ENCODE measurements at regions not wholly inside any gene's neighbourhood (a gene's known extent, or its start where the extent isn't known, plus 50 kb on each side); places are given as distances from the start of the nearest gene placed in this dataset.

DNA sequence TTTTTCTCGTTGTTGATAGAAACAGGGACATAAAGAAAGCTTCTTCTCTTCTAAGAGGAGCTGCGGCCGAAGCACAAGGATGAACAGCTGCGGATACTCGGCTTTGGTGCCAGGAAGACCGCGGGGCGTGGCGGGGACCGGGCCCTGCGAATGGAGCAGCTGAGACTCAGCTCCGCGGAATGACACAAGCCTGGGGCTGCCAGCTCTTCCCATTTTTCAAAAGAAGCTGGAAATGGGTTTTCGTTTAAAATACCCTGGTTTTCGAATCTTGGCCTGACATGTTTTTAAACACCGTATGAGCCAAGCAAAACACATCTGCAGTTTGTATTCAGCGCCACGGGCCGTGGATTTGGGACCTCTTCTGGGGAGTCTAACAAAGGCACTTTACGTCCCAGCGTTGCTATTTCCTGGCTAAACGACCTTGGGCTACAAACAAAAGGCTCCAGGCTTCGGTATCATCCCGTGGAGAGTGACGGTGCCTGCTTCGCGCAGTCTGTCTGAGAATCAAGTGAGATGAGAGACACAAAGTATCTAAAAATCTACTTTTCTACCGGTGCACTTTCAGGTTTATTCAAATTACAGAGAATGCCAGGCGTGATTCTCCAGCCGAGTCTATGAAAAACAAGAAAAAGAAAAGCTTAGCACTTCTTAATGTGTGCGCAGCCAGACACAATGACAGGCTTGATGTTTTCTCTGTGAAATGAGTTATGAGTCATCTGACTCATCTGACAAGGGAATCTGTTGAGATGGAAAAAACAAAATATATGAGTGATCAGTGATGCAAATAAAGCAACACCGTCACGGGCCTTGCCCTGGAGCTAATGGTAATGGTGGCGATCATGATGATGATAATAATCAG, 114.0 kb upstream of the TMEM132D start:
- DNase-seq (ENCODE audit: low spot score) = no peak

DNA sequence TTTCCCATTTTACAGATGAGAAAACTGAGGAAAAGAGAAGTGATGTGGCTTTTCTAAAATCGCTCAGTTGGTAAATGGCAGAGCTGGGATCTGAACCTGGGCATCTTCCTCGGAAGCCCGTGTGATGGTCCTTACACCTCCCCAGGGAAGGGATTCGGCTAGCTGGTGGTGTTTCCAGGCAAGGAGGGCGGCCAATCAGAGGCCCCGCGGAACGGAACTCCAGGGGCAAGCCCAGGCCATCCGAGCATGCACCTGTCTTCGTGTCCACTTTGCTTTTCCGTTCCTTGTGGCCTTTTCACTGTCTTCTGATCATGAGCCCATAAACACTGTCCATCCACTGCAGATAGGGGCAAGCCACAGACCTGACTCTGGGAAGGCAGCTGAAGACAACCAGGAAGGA, 114.8 kb upstream of the TMEM132D start:
- no peak for DNase-seq (ENCODE audit: low spot score)

GRCh38 chr12:130026608-130027176, 122.9 kb upstream of the TMEM132D start:
- no peak for DNase-seq (ENCODE audit: low spot score)

GRCh38 chr12:130027798-130028197, 124.0 kb upstream of the TMEM132D start:
- DNase-seq (ENCODE audit: low spot score) = no peak

- no peak for DNase-seq (ENCODE audit: low spot score)
These were observed 125.3 kb upstream of the TMEM132D start for GRCh38 chr12:130029151-130029550.

DNA sequence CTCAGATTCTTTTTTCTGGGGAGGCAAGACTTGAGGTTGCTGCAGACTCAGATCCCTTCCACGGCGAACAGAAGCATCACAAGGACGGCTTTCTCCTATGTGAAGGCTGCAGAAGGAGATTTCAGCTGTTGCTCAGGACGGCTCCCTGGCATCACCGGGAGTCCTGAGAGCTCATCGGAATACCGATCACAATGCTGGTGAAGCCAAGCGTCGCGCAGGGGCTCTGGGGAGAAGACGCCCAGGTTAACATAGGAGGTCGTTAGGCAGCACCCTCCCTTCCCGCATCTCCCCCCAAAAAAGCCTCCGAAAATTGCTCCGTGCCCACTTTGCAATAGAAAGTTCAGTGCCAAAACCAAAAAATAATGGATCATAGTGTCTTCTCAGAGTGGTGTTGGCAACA, 127.2 kb upstream of the TMEM132D start:
- DNase-seq (ENCODE audit: low spot score) = no peak

- DNase-seq (ENCODE audit: low spot score) = peak; percentile 28
These were observed 127.9 kb upstream of the TMEM132D start for GRCh38 chr12:130031571-130032189.

GRCh38 chr12:130041983-130042812, 120.1 kb upstream of the FZD10 start:
- DNase-seq (ENCODE audit: low spot score) = no peak

- no peak for DNase-seq (ENCODE audit: low spot score)
These were observed 118.4 kb upstream of the FZD10 start for GRCh38 chr12:130043685-130044406.

GRCh38 chr12:130044991-130045621, 117.2 kb upstream of the FZD10 start:
- DNase-seq (ENCODE audit: low spot score) = no peak

GRCh38 chr12:130049666-130050065, 112.6 kb upstream of the FZD10 start:
- no peak for DNase-seq (ENCODE audit: low spot score)

GRCh38 chr12:130051900-130052299, 110.4 kb upstream of the FZD10 start:
- no peak for DNase-seq (ENCODE audit: low spot score)

DNA sequence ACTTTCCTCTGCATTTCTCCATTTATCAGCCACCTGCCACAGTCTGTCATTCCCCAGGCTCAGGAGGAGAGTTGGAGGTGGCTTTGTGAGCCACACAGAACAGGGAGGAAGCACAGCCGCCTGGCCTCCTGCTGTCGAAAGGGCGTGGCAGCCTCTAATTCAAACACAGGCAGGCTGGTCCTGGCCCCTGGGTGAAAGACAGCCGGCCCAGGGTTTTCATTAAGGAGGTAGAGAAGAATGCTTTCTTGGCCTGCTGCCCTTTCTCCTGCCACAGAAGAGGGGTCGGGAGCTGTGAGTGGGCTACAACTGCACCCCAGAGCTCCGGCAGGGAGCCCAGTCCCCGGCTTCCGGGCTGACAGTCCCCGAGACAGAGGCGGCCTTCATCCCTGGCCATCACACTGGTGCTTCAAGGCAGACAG, 108.6 kb upstream of the FZD10 start:
- DNase-seq (ENCODE audit: low spot score) = no peak

DNA sequence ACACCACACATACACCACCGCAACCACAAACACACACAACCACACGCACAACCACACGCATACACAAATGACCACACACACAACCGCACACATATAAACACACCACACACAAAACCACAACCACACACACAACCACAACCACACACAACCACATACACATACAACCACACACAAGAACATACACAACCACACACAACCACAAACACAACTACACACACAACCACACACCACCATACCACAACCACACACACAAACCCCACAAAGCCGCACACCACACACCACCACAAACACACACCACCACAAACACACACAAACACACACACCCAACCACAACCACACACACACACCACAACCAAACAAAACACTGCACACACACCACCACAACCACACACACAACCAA, 107.5 kb upstream of the FZD10 start:
- DNase-seq (ENCODE audit: low spot score) = no peak

GRCh38 chr12:130058926-130059472, 103.3 kb upstream of the FZD10 start:
- no peak for DNase-seq (ENCODE audit: low spot score)

DNA sequence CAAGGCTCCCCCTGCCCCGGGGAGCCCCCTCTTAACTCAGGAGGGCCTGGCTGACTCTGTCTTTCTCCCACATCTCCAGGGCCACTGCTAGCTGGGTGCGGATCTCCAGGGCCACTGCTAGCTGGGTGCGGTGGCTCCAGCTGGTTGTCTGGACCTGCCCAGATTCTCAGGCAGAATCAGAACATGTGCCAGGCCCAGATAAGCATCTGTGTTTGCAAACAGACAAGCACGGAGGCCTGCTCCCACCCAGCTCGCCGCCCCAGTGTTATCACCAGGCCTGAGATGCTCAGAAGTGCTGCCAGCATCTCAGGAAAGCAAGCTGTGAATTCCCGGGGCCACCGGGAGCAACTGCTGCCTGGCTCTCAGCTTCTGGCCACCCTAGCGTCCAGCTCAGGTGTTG, 98.4 kb upstream of the FZD10 start:
- DNase-seq (ENCODE audit: low spot score) = no peak

DNA sequence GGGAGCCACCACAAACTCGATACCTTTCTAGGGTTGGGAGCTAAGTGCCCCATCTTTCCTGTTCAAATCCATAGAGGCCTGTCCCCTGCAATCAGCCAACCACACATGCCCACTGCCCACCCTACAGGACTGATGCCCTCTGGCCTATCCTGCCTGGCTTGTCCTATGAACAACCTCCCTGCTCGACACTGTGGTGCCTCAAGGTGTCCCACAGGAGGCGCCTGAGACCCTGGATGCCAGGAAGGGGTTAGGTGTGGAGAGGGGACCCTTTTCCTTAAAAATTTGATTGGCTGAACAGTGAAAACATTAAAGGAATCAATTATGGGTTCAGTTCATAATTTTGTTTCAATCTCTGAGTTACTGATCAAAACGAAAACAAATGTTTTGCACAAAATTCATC, 97.3 kb upstream of the FZD10 start:
- no peak for DNase-seq (ENCODE audit: low spot score)

GRCh38 chr12:130066742-130067141, 95.5 kb upstream of the FZD10 start:
- no peak for DNase-seq (ENCODE audit: low spot score)

GRCh38 chr12:130068741-130069140, 93.5 kb upstream of the FZD10 start:
- no peak for DNase-seq (ENCODE audit: low spot score)

DNA sequence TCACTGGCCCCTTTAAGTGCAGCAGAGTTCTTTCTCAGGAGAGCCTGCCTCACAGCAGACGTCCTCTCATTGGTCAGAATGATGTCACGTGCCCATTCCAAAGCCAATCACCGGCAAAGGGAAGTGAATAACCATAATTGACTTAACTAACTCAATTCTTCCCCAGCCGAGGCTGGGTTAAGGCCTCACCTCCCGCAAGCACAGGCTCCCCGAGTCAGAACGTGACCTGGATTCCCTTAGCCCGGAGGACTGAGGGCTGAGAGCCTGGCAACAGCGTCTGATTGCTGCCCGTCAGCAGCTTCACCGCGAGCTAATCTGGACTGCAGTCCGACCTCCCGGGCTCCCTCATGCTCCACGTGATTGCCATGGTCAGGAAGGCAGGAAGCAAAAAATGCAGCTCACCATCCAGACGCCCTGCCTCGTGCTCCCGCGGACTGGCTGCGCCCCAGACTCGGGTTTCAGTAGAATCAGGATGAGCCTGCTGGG, 92.1 kb upstream of the FZD10 start:
- DNase-seq (ENCODE audit: low spot score) = no peak

DNA sequence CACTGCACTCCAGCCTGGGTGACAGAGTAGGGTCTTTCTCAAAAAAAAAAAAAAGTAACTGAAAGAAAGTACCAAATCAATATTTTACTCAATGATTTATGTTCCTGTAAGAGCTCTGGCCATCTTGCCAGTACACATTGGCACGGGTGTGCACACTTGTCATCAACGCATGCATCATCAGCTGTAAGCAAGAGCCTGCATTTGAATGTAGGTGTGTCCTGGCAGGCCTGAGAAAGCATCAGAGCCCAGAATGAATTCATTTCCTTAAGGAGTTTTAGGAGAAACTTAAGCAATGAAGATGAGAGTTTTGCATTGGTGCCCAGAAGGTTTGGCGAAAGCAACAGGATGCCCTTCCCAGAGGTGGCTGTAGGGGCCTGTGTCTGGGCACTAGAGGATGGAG, 88.5 kb upstream of the FZD10 start:
- no peak for DNase-seq (ENCODE audit: low spot score)

All from AG08396 (cell line).